Transverse colon (tissue), 4 donors: ENCODE measurements at regions not wholly inside any gene's neighbourhood (a gene's known extent, or its start where the extent isn't known, plus 50 kb on each side); places are given as distances from the start of the nearest gene placed in this dataset.

Experiments
- DNase-seq: peaks from one replicate; pipeline ENCODE4 v3.0.0-alpha.2; 2019
- H3K27ac ChIP-seq, 4 donors: fragments of 200-600 bp; sonication (generic); 2 replicates each; pipeline ENCODE4 v1.5.1; 2016 to 2018; ENCODE audit warnings: inconsistent platforms in 4 of 4
- H3K27me3 ChIP-seq: fragments of 200-600 bp; sonication (generic); 2 replicates; pipeline ENCODE4 v1.5.1; 2017; ENCODE audit warnings: inconsistent platforms
- H3K36me3 ChIP-seq, 4 donors: fragments of 200-600 bp; sonication (generic); 2 replicates each; pipeline ENCODE4 v1.5.1; 2017 to 2019; ENCODE audit warnings: inconsistent platforms in 4 of 4
- H3K4me1 ChIP-seq, 4 donors: fragments of 200-600 bp; sonication (generic); 2 replicates each; pipeline ENCODE4 v1.5.1; 2017 to 2020; ENCODE audit warnings: inconsistent platforms in 4 of 4
- H3K4me3 ChIP-seq, 4 donors: fragments of 200-600 bp; sonication (generic); 1 replicate in 1 of 4; 2 replicates in 3 of 4; pipeline versions ENCODE4 v1.5.1 to v1.6.1; 2017 to 2019; ENCODE audit warnings: inconsistent platforms in 4 of 4
- H3K9me3 ChIP-seq, 2 donors: fragments of 200-600 bp; sonication (generic); 2 replicates each; pipeline ENCODE4 v1.5.1; 2017 to 2019; ENCODE audit warnings: inconsistent platforms in 2 of 2
- CTCF ChIP-seq, 5 experiments: fragments of 200-600 bp in 3 of 5; fragments of 450-650 bp in 2 of 5; sonication (generic) in 3 of 5; IDR thresholded peaks; 1 replicate in 2 of 5; 2 replicates in 3 of 5; pipeline ENCODE4 v1.5.1; 2016 to 2017; ENCODE audit warnings: antibody characterized with exemption in 5 of 5, inconsistent platforms in 3 of 5, mild to moderate bottlenecking in 2 of 5, moderate library complexity in 1 of 5
- EP300 ChIP-seq: sonication (generic); formaldehyde crosslinking; IDR thresholded peaks from one replicate; pipeline ENCODE4 v1.6.1; 2017; ENCODE audit warnings: antibody characterized with exemption, low read depth
- POLR2A ChIP-seq: fragments of 450-650 bp; IDR thresholded peaks from one replicate; pipeline ENCODE4 v1.6.1; 2016; ENCODE audit warnings: antibody characterized with exemption, mild to moderate bottlenecking, moderate library complexity
- POLR2AphosphoS5 ChIP-seq, 3 donors: sonication (generic); formaldehyde crosslinking; IDR thresholded peaks; one replicate each; pipeline ENCODE4 v1.6.1; 2016; ENCODE audit warnings: antibody characterized with exemption in 3 of 3
- WGBS, 2 donors: methylation state at CpG; one replicate each; pipeline ENCODE4 v1.1.5; 2018; ENCODE audit warnings: low coverage in 1 of 2; 5-methylcytosine and 5-hydroxymethylcytosine counted together
- in situ Hi-C, 4 donors: fragments of 200-750 bp; cut with MboI; loops; one replicate each; pipeline versions ENCODE4 v1.15.0 to v1.15.1; 2017; ENCODE audit warnings: low sequenced_read_pairs in 3 of 4, low pct_ligation_motif_present in 1 of 4, low pct_unique_long_range_greater_than_20kb in 1 of 4
- intact Hi-C: fragments of 100-400 bp; cut with DNase I; formaldehyde crosslinking; loops from one replicate; pipeline ENCODE4 v1.15.1; 2023; ENCODE audit warnings: low total_unique reads

- DNase-seq, result no peak
- intact Hi-C loops (no loop called here), in situ Hi-C loops (loop anchor here in 1 of 4 donors (10.0 kb wide), 1 partner anchor 525 kb away; no protein-coding TSS in a partner anchor)
- Histone ChIP-seq H3K27ac (no peak overlapping the region), H3K36me3 (no peaks in the 10 kb centered on the region), H3K9me3 (no peaks in the 10 kb centered on the region), H3K4me3 (no peak overlapping the region), H3K4me1 (no peaks in the 10 kb centered on the region), H3K27me3 (no peaks in the 10 kb centered on the region)
- TF ChIP-seq CTCF (IDR thresholded peaks at IDR 0.05), result no peak
- TF ChIP-seq EP300, result no peak
- TF ChIP-seq POLR2A, result no peak
- no peak for TF ChIP-seq POLR2AphosphoS5 (IDR thresholded peaks at IDR 0.05)
Measured at GRCh38 chr2:17299891-17300540, 218.2 kb downstream of the RAD51AP2 start.

- TF ChIP-seq EP300, result no peak
- TF ChIP-seq CTCF (IDR thresholded peaks at IDR 0.05), result no peak
- no peak for TF ChIP-seq POLR2AphosphoS5 (IDR thresholded peaks at IDR 0.05)
- no peak for TF ChIP-seq POLR2A
- 58 to 91% methylated on average over 2 of the region's 2 CpGs for WGBS, 2 donors
- Histone ChIP-seq H3K9me3 (no peaks in the 10 kb centered on the region), H3K4me1 (no peaks in the 10 kb centered on the region), H3K27ac (no peak overlapping the region), H3K4me3 (no peak overlapping the region), H3K27me3 (no peaks in the 10 kb centered on the region), H3K36me3 (no peaks in the 10 kb centered on the region)
- in situ Hi-C loops (no loop called here), intact Hi-C loops (no loop called here)
- no peak for DNase-seq
Measured at GRCh38 chr2:17298453-17298852, 219.8 kb downstream of the RAD51AP2 start.

- Histone ChIP-seq H3K27me3 (no peaks in the 10 kb centered on the region), H3K4me1 (no peaks in the 10 kb centered on the region), H3K27ac (no peak overlapping the region), H3K9me3 (no peaks in the 10 kb centered on the region), H3K4me3 (no peak overlapping the region), H3K36me3 (no peaks in the 10 kb centered on the region)
- intact Hi-C loops (no loop called here), in situ Hi-C loops (no loop called here)
- TF ChIP-seq POLR2AphosphoS5 (IDR thresholded peaks at IDR 0.05) (no peak), EP300 (no peak), CTCF (IDR thresholded peaks at IDR 0.05) (no peak), POLR2A (no peak)
- DNase-seq, result no peak
Measured at GRCh38 chr2:17296686-17297085, 221.6 kb downstream of the RAD51AP2 start.

- no peak for DNase-seq
- Histone ChIP-seq H3K36me3 (no peaks in the 10 kb centered on the region), H3K27me3 (no peaks in the 10 kb centered on the region), H3K27ac (no peak overlapping the region), H3K9me3 (no peaks in the 10 kb centered on the region), H3K4me1 (no peaks in the 10 kb centered on the region), H3K4me3 (no peak overlapping the region)
- in situ Hi-C loops, result no loop called here
- intact Hi-C loops, result no loop called here
- no peak for TF ChIP-seq POLR2A
- no peak for TF ChIP-seq CTCF (IDR thresholded peaks at IDR 0.05)
- TF ChIP-seq POLR2AphosphoS5 (IDR thresholded peaks at IDR 0.05), result no peak
- no peak for TF ChIP-seq EP300
- WGBS, 2 donors, result 78 to 85% methylated on average over 3 of the region's 3 CpGs
Measured at GRCh38 chr2:17289669-17290068, 228.6 kb downstream of the RAD51AP2 start.
